ENCODE measurements at regions not wholly inside any gene's neighbourhood (a gene's known extent, or its start where the extent isn't known, plus 50 kb on each side); places are given as distances from the start of the nearest gene placed in this dataset.

- TF ChIP-seq AEBP2 (tag by site-specific recombination; IDR thresholded peaks at IDR 0.05; ENCODE audit: borderline replicate concordance) = no peak
- TF ChIP-seq ZNF121 (tag by site-specific recombination; IDR thresholded peaks at IDR 0.05) = no peak
- TF ChIP-seq ZNF704 (tag by site-specific recombination; IDR thresholded peaks at IDR 0.05) = no peak
Observed at GRCh38 chr16:17723531-17724134, 252.9 kb upstream of the XYLT1 start (continued).

- POLR2A ChIA-PET = no interaction called here
- CTCF ChIA-PET = no interaction called here
- no peaks in the 10 kb centered on the region for H3K9me3 ChIP-seq (ENCODE audit: control insufficient read depth, insufficient read depth, low read depth, low read length)
Observed at GRCh38 chr16:17718495-17718894, 247.7 kb upstream of the XYLT1 start.

More at GRCh38 chr16:17718495-17718894, 247.7 kb upstream of the XYLT1 start:
- no peak overlapping the region for H3K27ac ChIP-seq (ENCODE audit: extremely low read depth, low read depth, low read length)
- H3K4me1 ChIP-seq (ENCODE audit: control insufficient read depth, insufficient read depth, low read length) = no peaks in the 10 kb centered on the region
- no peaks in the 10 kb centered on the region for H3K36me3 ChIP-seq (ENCODE audit: control insufficient read depth in 2 of 2, insufficient read depth in 1 of 2, low read length in 2 of 2)
- no peak overlapping the region for H3K4me3 ChIP-seq (ENCODE audit: low read depth, low read length)
- TF ChIP-seq ZNF791 (tag by site-specific recombination; IDR thresholded peaks at IDR 0.05) = no peak
- no peak for TF ChIP-seq PATZ1 (tag by site-specific recombination; IDR thresholded peaks at IDR 0.05)
- no peak for TF ChIP-seq KLF16 (tag by site-specific recombination; IDR thresholded peaks at IDR 0.05)
- TF ChIP-seq ZNF501 (tag by site-specific recombination; IDR thresholded peaks at IDR 0.05) = no peak
- no peak for TF ChIP-seq IKZF3 (tag by site-specific recombination; IDR thresholded peaks at IDR 0.05)
- TF ChIP-seq ATF2 (tag by site-specific recombination; IDR thresholded peaks at IDR 0.05; ENCODE audit: low read depth) = no peak
- TF ChIP-seq ZNF174 (tag by site-specific recombination; IDR thresholded peaks at IDR 0.05) = no peak
- TF ChIP-seq ZNF521 (tag by site-specific recombination; IDR thresholded peaks at IDR 0.05) = no peak
- no peak for TF ChIP-seq ZNF530 (tag by site-specific recombination; IDR thresholded peaks at IDR 0.05; ENCODE audit: low read depth)
- TF ChIP-seq PRDM10 (tag by site-specific recombination; IDR thresholded peaks at IDR 0.05) = no peak
- no peak for TF ChIP-seq KLF8 (tag by site-specific recombination; IDR thresholded peaks at IDR 0.05)
- TF ChIP-seq ZNF621 (tag by site-specific recombination; IDR thresholded peaks at IDR 0.05) = no peak
